NB4 (cell line): ENCODE measurements at regions not wholly inside any gene's neighbourhood (a gene's known extent, or its start where the extent isn't known, plus 50 kb on each side); places are given as distances from the start of the nearest gene placed in this dataset.

Experiments used
- CTCF ChIP-seq: IDR thresholded peaks from one replicate; pipeline ENCODE4 v1.5.1; 2012; ENCODE audit warnings: low read depth, low read length
- MYC ChIP-seq: IDR thresholded peaks from 2 replicates; pipeline ENCODE4 v1.6.1; 2011; ENCODE audit warnings: low read depth, low read length

GRCh38 chr11:116138280-116138679 lies 634.1 kb upstream of the CADM1 start:
- TF ChIP-seq CTCF (no peak), MYC (no peak)
